HEK293T (cell line): ENCODE measurements at regions not wholly inside any gene's neighbourhood (a gene's known extent, or its start where the extent isn't known, plus 50 kb on each side); places are given as distances from the start of the nearest gene placed in this dataset.

Experiments used
- CTCF ChIA-PET: fragments of 350-600 bp; formaldehyde crosslinking; extraction: SDS; loops from one replicate; lab custom pipeline; 2021; ENCODE audit warnings: antibody characterized with exemption, inconsistent platforms; lab: Yijun Ruan, JAX
- POLR2A ChIA-PET: fragments of 350-600 bp; formaldehyde crosslinking; extraction: SDS; loops from one replicate; lab custom pipeline; 2020; ENCODE audit warnings: antibody characterized with exemption, inconsistent platforms; lab: Yijun Ruan, JAX
- DNase-seq: peaks from one replicate; pipeline ENCODE4 v3.0.0; 2012; ENCODE audit warnings: mixed read lengths; ENCODE audit errors: extremely low spot score
- ARNT ChIP-seq: fragments of 450-650 bp; IDR thresholded peaks from 2 replicates; pipeline ENCODE4 v1.6.1; 2017; ENCODE audit warnings: mild to moderate bottlenecking
- BHLHE40 ChIP-seq: fragments of 450-650 bp; IDR thresholded peaks from 2 replicates; pipeline ENCODE4 v1.6.1; 2016; ENCODE audit warnings: mild to moderate bottlenecking, moderate library complexity, borderline replicate concordance
- CTBP1 ChIP-seq: fragments of 450-650 bp; IDR thresholded peaks from 2 replicates; pipeline ENCODE4 v1.6.1; 2016; ENCODE audit warnings: borderline replicate concordance
- ELF4 ChIP-seq: fragments of 450-650 bp; IDR thresholded peaks from 2 replicates; pipeline ENCODE4 v1.6.1; 2017; ENCODE audit warnings: antibody characterized with exemption
- FOXA1 ChIP-seq: fragments of 450-650 bp; IDR thresholded peaks from 2 replicates; pipeline ENCODE4 v1.6.1; 2016; ENCODE audit warnings: mild to moderate bottlenecking
- FOXK2 ChIP-seq: fragments of 450-650 bp; IDR thresholded peaks from 2 replicates; pipeline ENCODE4 v1.6.1; 2016; ENCODE audit warnings: mild to moderate bottlenecking
- FOXM1 ChIP-seq: fragments of 450-650 bp; IDR thresholded peaks from 2 replicates; pipeline ENCODE4 v1.6.1; 2017; ENCODE audit warnings: mild to moderate bottlenecking, borderline replicate concordance
- HDGF ChIP-seq: fragments of 450-650 bp; IDR thresholded peaks from 2 replicates; pipeline ENCODE4 v1.6.1; 2017; ENCODE audit warnings: antibody characterized with exemption, borderline replicate concordance
- L3MBTL2 ChIP-seq: fragments of 450-650 bp; conservative IDR thresholded peaks from 2 replicates; pipeline ENCODE4 v1.6.1; 2016; ENCODE audit warnings: mild to moderate bottlenecking
- LEF1 ChIP-seq: fragments of 450-650 bp; IDR thresholded peaks from 2 replicates; pipeline ENCODE4 v1.6.1; 2017; ENCODE audit warnings: mild to moderate bottlenecking, borderline replicate concordance
- NFRKB ChIP-seq: fragments of 450-650 bp; IDR thresholded peaks from 2 replicates; pipeline ENCODE4 v1.6.1; 2016; ENCODE audit warnings: mild to moderate bottlenecking, moderate library complexity
- PKNOX1 ChIP-seq: fragments of 450-650 bp; IDR thresholded peaks from 2 replicates; pipeline ENCODE4 v1.6.1; 2016
- SP1 ChIP-seq: fragments of 450-650 bp; IDR thresholded peaks from 2 replicates; pipeline ENCODE4 v1.6.1; 2017
- SUZ12 ChIP-seq: fragments of 450-650 bp; IDR thresholded peaks from 2 replicates; pipeline ENCODE4 v1.6.1; 2016; ENCODE audit warnings: mild to moderate bottlenecking
- TARDBP ChIP-seq: fragments of 450-650 bp; IDR thresholded peaks from 2 replicates; pipeline ENCODE4 v1.6.1; 2016
- ZNF384 ChIP-seq: fragments of 450-650 bp; IDR thresholded peaks from 2 replicates; pipeline ENCODE4 v1.6.1; 2016

- ChIA-PET CTCF (interaction anchor here (0.7 to 1.1 kb wide), 2 partner anchors 392 to 1008 kb away, joined by 5 to 8 read pairs; no protein-coding TSS in a partner anchor), POLR2A (no interaction called here)
- TF ChIP-seq ZNF384 (no peak), FOXM1 (no peak), HDGF (no peak), PKNOX1 (no peak)
- DNase-seq = no peak
These were observed 170.6 kb upstream of the NCK2 start for GRCh38 chr2:105573910-105574655.

- ChIA-PET CTCF (interaction anchor here (0.7 kb wide), 1 partner anchor 1009 kb away, joined by 8 read pairs; no protein-coding TSS in a partner anchor), POLR2A (no interaction called here)
- no peak for DNase-seq
- TF ChIP-seq ZNF384 (no peak), SP1 (no peak), FOXM1 (no peak)
These were observed 171.2 kb upstream of the NCK2 start for GRCh38 chr2:105573490-105573889.

GRCh38 chr2:105571445-105571987 lies 172.7 kb upstream of the FHL2 start:
- CTCF ChIA-PET = no interaction called here
- POLR2A ChIA-PET = no interaction called here
- no peak for DNase-seq
- no peak for TF ChIP-seq TARDBP
- TF ChIP-seq BHLHE40 = no peak
- TF ChIP-seq ZNF384 = no peak
- TF ChIP-seq FOXK2 = no peak
- no peak for TF ChIP-seq HDGF
- TF ChIP-seq PKNOX1 = no peak
- no peak for TF ChIP-seq SUZ12
- no peak for TF ChIP-seq ELF4
- no peak for TF ChIP-seq FOXM1
- no peak for TF ChIP-seq NFRKB
- TF ChIP-seq SP1 = no peak
- no peak for TF ChIP-seq LEF1
- no peak for TF ChIP-seq CTBP1
- no peak for TF ChIP-seq ARNT

GRCh38 chr2:105570757-105571156 lies 171.9 kb upstream of the FHL2 start:
- DNase-seq = no peak
- TF ChIP-seq TARDBP = no peak
- TF ChIP-seq NFRKB = no peak
- no peak for TF ChIP-seq CTBP1
- no peak for TF ChIP-seq FOXM1
- no peak for TF ChIP-seq SP1
- TF ChIP-seq LEF1 = no peak
- TF ChIP-seq ZNF384 = no peak
- TF ChIP-seq ARNT = no peak
- TF ChIP-seq BHLHE40 = no peak
- no peak for TF ChIP-seq HDGF
- no peak for TF ChIP-seq ELF4
- no peak for TF ChIP-seq FOXK2
- TF ChIP-seq FOXA1 = no peak
- no peak for TF ChIP-seq SUZ12
- TF ChIP-seq L3MBTL2 = no peak
- TF ChIP-seq PKNOX1 = no peak
- ChIA-PET POLR2A (no interaction called here), CTCF (no interaction called here)

- no peak for DNase-seq
- TF ChIP-seq TARDBP (no peak), FOXM1 (no peak), PKNOX1 (no peak), ZNF384 (no peak), L3MBTL2 (no peak), SUZ12 (no peak), ARNT (no peak), FOXA1 (no peak), SP1 (no peak), HDGF (no peak), ELF4 (no peak), LEF1 (no peak), NFRKB (no peak)
- CTCF ChIA-PET = no interaction called here
- POLR2A ChIA-PET = no interaction called here
These were observed 171.5 kb upstream of the FHL2 start for GRCh38 chr2:105570326-105570725.

- POLR2A ChIA-PET = no interaction called here
- DNase-seq = no peak
- CTCF ChIA-PET = no interaction called here
- TF ChIP-seq L3MBTL2 = no peak
- TF ChIP-seq HDGF = no peak
- TF ChIP-seq BHLHE40 = no peak
- no peak for TF ChIP-seq SUZ12
- no peak for TF ChIP-seq ELF4
- no peak for TF ChIP-seq FOXA1
- TF ChIP-seq FOXK2 = no peak
- no peak for TF ChIP-seq PKNOX1
- TF ChIP-seq ARNT = no peak
- TF ChIP-seq TARDBP = no peak
- TF ChIP-seq LEF1 = no peak
- no peak for TF ChIP-seq ZNF384
- TF ChIP-seq SP1 = no peak
- TF ChIP-seq FOXM1 = no peak
- no peak for TF ChIP-seq CTBP1
These were observed 170.8 kb upstream of the FHL2 start for GRCh38 chr2:105569606-105570005.
